T-cell (primary cell): ENCODE measurements at regions not wholly inside any gene's neighbourhood (a gene's known extent, or its start where the extent isn't known, plus 50 kb on each side); places are given as distances from the start of the nearest gene placed in this dataset.

Experiments
- ATAC-seq, 4 experiments: fragments of 200-7000 bp in 3 of 4; fragments of 150-1000 bp in 1 of 4; cut with Tn5 transposase; replicated peaks in 1 of 4; 1 replicate in 3 of 4; 2 replicates in 1 of 4; pipeline ENCODE4 v1.10.0; 2021; ENCODE audit warnings: moderate library complexity in 3 of 4, mild to moderate bottlenecking in 2 of 4, moderate number of reproducible peaks in 1 of 4
- CTCF ChIA-PET, 2 donors: fragments of 300-600 bp; sonication (Branson Sonifier 250); formaldehyde crosslinking; loops; one replicate each; lab custom pipeline; 2022; ENCODE audit warnings: antibody characterized with exemption in 2 of 2; lab: Charles Lee
- POLR2A ChIA-PET, 2 donors: fragments of 300-600 bp; sonication (Branson Sonifier 250); formaldehyde crosslinking; loops; one replicate each; lab custom pipeline; 2022; ENCODE audit warnings: antibody characterized with exemption in 2 of 2; lab: Charles Lee
- DNase-seq, 35 experiments: peaks; one replicate each; pipeline versions ENCODE4 v3.0.0 to v3.0.0-alpha.2; 2013 to 2023
- H3K27ac ChIP-seq: one replicate; pipeline ENCODE4 v1.5.1; 2013; ENCODE audit warnings: low read length
- H3K27me3 ChIP-seq, 2 experiments: replicated peaks in 1 of 2; 1 replicate in 1 of 2; 2 replicates in 1 of 2; pipeline versions ENCODE4 v1.6.1 to v1.7.0; 2013; ENCODE audit warnings: low read length in 1 of 2, mixed read lengths in 1 of 2; ENCODE audit not compliant: control insufficient read depth in 2 of 2, insufficient read depth in 2 of 2; ENCODE audit errors: extremely low read depth in 1 of 2
- H3K36me3 ChIP-seq, 2 donors: 1 replicate in 1 of 2; 2 replicates in 1 of 2; pipeline versions ENCODE4 v1.6.1 to v1.7.0; 2013; ENCODE audit warnings: low read length in 1 of 2; ENCODE audit not compliant: control insufficient read depth in 2 of 2, insufficient read depth in 1 of 2; ENCODE audit errors: extremely low read depth in 1 of 2
- H3K4me1 ChIP-seq, 2 experiments: 1 replicate in 1 of 2; 2 replicates in 1 of 2; pipeline versions ENCODE4 v1.6.1 to v1.7.0; 2013; ENCODE audit warnings: low read length in 2 of 2, mixed read lengths in 1 of 2; ENCODE audit not compliant: insufficient read depth in 2 of 2, control insufficient read depth in 1 of 2; ENCODE audit errors: extremely low read depth in 1 of 2
- H3K4me3 ChIP-seq, 2 donors: 1 replicate in 1 of 2; 2 replicates in 1 of 2; pipeline versions ENCODE4 v1.5.1 to v1.7.0; 2013; ENCODE audit warnings: mild to moderate bottlenecking in 2 of 2, low read length in 1 of 2, moderate library complexity in 1 of 2; ENCODE audit not compliant: control insufficient read depth in 1 of 2; ENCODE audit errors: extremely low read depth in 1 of 2
- H3K9me3 ChIP-seq: 2 replicates; pipeline ENCODE4 v1.7.0; 2013
- H3K27ac Mint-ChIP-seq, 2 donors: one replicate each; pipeline ENCODE4 v1.8.0; 2020 to 2021; ENCODE audit warnings: mild to moderate bottlenecking in 2 of 2, mixed read lengths in 2 of 2
- H3K27me3 Mint-ChIP-seq, 2 donors: one replicate each; pipeline ENCODE4 v1.8.0; 2021 to 2022; ENCODE audit warnings: mixed read lengths in 2 of 2
- H3K36me3 Mint-ChIP-seq: one replicate; pipeline ENCODE4 v1.8.0; 2021; ENCODE audit warnings: mixed read lengths
- H3K4me1 Mint-ChIP-seq, 3 donors: one replicate each; pipeline ENCODE4 v1.8.0; 2020 to 2022; ENCODE audit warnings: mixed read lengths in 3 of 3, mild to moderate bottlenecking in 1 of 3
- H3K4me3 Mint-ChIP-seq, 3 donors: one replicate each; pipeline ENCODE4 v1.8.0; 2020 to 2022; ENCODE audit warnings: mild to moderate bottlenecking in 3 of 3, mixed read lengths in 3 of 3, moderate library complexity in 3 of 3
- H3K9me3 Mint-ChIP-seq, 3 donors: one replicate each; pipeline ENCODE4 v1.8.0; 2020 to 2022; ENCODE audit warnings: mixed read lengths in 3 of 3
- WGBS: methylation state at CpG from one replicate; pipeline ENCODE4 v1.1.5; 2013; ENCODE audit warnings: missing lambda C conversion rate; ENCODE audit not compliant: insufficient coverage; 5-methylcytosine and 5-hydroxymethylcytosine counted together

- H3K27ac Mint-ChIP-seq, result no peak overlapping the region
- POLR2A ChIA-PET, result no interaction called here
- no peaks in the 10 kb centered on the region for H3K27me3 Mint-ChIP-seq
- no peaks in the 10 kb centered on the region for H3K4me1 ChIP-seq
- CTCF ChIA-PET, result no interaction called here
- H3K27ac ChIP-seq, result no peak overlapping the region
- H3K27me3 ChIP-seq, result no peaks in the 10 kb centered on the region
- ATAC-seq (no peak), DNase-seq (no peak)
- no peaks in the 10 kb centered on the region for H3K36me3 ChIP-seq
- H3K4me1 Mint-ChIP-seq, result no peaks in the 10 kb centered on the region
- H3K4me3 ChIP-seq, result no peak overlapping the region
- H3K36me3 Mint-ChIP-seq, result no peaks in the 10 kb centered on the region
- H3K9me3 ChIP-seq, result no peaks in the 10 kb centered on the region
- H3K9me3 Mint-ChIP-seq, result peaks cover 0 to 3% (median 2%) of the 10 kb centered on the region in 3 donors
- no peak overlapping the region for H3K4me3 Mint-ChIP-seq
- WGBS, result no CpG with 5 or more reads among the region's 2 CpGs
Measured at GRCh38 chr12:83476695-83477690, 790.3 kb downstream of the TMTC2 start.

GRCh38 chr12:83476006-83476405 lies 789.3 kb downstream of the TMTC2 start:
- Histone ChIP-seq H3K4me1 (no peaks in the 10 kb centered on the region), H3K36me3 (no peaks in the 10 kb centered on the region), H3K27me3 (no peaks in the 10 kb centered on the region), H3K9me3 (no peaks in the 10 kb centered on the region), H3K4me3 (no peak overlapping the region), H3K27ac (no peak overlapping the region)
- 100% methylated on average over 1 of the region's 1 CpG for WGBS
- no peaks in the 10 kb centered on the region for H3K36me3 Mint-ChIP-seq
- H3K27me3 Mint-ChIP-seq, result no peaks in the 10 kb centered on the region
- no peak overlapping the region for H3K27ac Mint-ChIP-seq
- ATAC-seq, result no peak
- peaks cover 0 to 3% (median 0%) of the 10 kb centered on the region in 3 donors for H3K9me3 Mint-ChIP-seq
- CTCF ChIA-PET, result no interaction called here
- DNase-seq, result no peak
- POLR2A ChIA-PET, result no interaction called here
- H3K4me1 Mint-ChIP-seq, result no peaks in the 10 kb centered on the region
- no peak overlapping the region for H3K4me3 Mint-ChIP-seq

DNA sequence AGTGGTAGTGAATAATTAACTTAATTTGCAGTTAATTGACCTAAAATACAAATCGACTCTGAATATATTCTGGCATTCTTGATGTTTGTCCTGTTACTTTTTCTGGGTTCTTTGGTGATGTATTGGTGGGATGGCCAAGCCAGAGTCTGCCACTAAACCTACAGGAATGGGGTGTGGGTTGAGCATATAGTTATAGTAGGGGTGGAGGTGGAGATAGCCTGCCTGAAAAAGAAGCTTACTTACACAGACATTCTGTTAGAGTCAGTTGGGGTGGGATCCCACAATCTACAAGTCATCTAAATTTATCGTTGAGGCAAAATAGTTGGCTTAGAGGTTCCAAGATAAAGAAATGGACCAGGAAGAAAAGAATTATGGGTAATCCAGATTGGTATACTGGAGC lies 787.7 kb downstream of the TMTC2 start:
- no peak overlapping the region for H3K27ac ChIP-seq
- Mint-ChIP-seq H3K4me3 (no peak overlapping the region), H3K9me3 (peaks cover 0 to 4% (median 3%) of the 10 kb centered on the region in 3 donors), H3K27me3 (no peaks in the 10 kb centered on the region), H3K36me3 (no peaks in the 10 kb centered on the region), H3K27ac (no peak overlapping the region), H3K4me1 (no peaks in the 10 kb centered on the region)
- ATAC-seq, result no peak
- ChIA-PET CTCF (no interaction called here), POLR2A (no interaction called here)
- H3K9me3 ChIP-seq, result no peaks in the 10 kb centered on the region
- H3K4me1 ChIP-seq, result no peaks in the 10 kb centered on the region
- H3K27me3 ChIP-seq, result no peaks in the 10 kb centered on the region
- WGBS, result no CpG with 5 or more reads among the region's 2 CpGs
- no peaks in the 10 kb centered on the region for H3K36me3 ChIP-seq
- no peak for DNase-seq
- H3K4me3 ChIP-seq, result no peak overlapping the region

DNA sequence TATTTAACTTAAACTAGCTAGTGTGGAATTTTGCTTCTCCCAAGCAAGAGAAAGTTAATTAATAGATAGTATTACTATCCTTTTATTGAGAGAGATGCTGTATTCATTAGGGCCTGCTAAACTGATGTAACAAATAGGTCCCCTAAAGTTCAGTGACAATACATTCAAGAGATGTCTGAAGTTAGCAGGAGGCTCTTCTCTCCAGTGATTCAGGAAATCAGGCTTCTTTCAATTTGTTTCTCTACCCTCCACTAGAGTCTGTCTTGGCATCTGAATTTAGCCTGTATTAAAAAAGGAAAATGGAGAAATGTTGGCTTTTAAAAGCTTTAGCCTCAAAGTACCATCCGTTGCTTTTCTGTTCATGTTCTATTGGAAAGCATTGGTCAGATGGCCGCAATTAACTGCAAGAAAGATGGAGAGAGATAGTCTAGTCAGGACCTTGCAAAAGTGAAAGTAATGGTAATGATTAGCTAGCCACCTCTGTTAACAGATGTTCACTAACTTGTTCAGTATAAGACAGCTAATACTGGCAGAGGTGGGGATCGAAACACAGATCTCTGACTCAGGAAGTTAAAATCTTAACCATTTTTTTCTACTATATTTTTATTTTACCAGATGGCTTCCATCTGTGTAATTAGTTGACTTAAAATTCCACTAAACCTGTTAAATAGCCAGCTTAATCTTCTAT lies 786.8 kb downstream of the TMTC2 start:
- ChIA-PET CTCF (interaction anchor here in 1 of 2 donors (0.6 kb wide), 1 partner anchor 30 kb away, joined by 3 read pairs; no protein-coding TSS in a partner anchor), POLR2A (no interaction called here)
- no peaks in the 10 kb centered on the region for H3K9me3 ChIP-seq
- no peak overlapping the region for H3K4me3 ChIP-seq
- Mint-ChIP-seq H3K27me3 (no peaks in the 10 kb centered on the region), H3K4me3 (no peak overlapping the region), H3K9me3 (peaks cover 0 to 4% (median 3%) of the 10 kb centered on the region in 3 donors), H3K4me1 (no peaks in the 10 kb centered on the region), H3K27ac (no peak overlapping the region), H3K36me3 (no peaks in the 10 kb centered on the region)
- WGBS, result 82% methylated on average over 2 of the region's 3 CpGs
- H3K27me3 ChIP-seq, result no peaks in the 10 kb centered on the region
- no peak overlapping the region for H3K27ac ChIP-seq
- DNase-seq (no peak), ATAC-seq (no peak)
- H3K36me3 ChIP-seq, result no peaks in the 10 kb centered on the region
- no peaks in the 10 kb centered on the region for H3K4me1 ChIP-seq

DNA sequence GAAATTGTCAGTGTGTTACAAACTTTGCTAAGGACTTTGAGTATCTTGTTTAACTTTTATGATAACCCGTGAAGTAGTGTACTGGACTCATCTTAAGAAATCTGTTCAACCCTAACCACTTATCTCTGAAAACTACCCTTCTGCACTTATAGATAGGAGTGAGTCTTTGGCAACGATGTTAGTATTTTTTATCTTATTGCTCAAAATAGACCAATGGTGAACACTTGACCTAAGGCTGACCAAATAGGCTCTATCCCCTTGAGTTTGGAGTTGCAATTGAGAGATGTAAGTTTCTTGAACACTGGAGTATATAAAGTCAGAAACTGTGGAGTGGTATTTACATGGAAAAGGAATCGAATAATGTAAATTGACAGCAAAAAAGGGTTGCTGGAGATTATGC lies 786.1 kb downstream of the TMTC2 start:
- no peak for ATAC-seq
- no peaks in the 10 kb centered on the region for H3K36me3 ChIP-seq
- H3K4me1 ChIP-seq, result no peaks in the 10 kb centered on the region
- H3K27me3 Mint-ChIP-seq, result no peaks in the 10 kb centered on the region
- H3K9me3 ChIP-seq, result no peaks in the 10 kb centered on the region
- no peak overlapping the region for H3K4me3 Mint-ChIP-seq
- H3K27ac Mint-ChIP-seq, result no peak overlapping the region
- no peak for DNase-seq
- no peak overlapping the region for H3K27ac ChIP-seq
- ChIA-PET POLR2A (no interaction called here), CTCF (no interaction called here)
- H3K4me3 ChIP-seq, result no peak overlapping the region
- no peaks in the 10 kb centered on the region for H3K27me3 ChIP-seq
- peaks cover 0 to 4% (median 3%) of the 10 kb centered on the region in 3 donors for H3K9me3 Mint-ChIP-seq
- no peaks in the 10 kb centered on the region for H3K36me3 Mint-ChIP-seq
- 100% methylated on average over 1 of the region's 3 CpGs for WGBS
- H3K4me1 Mint-ChIP-seq, result no peaks in the 10 kb centered on the region

DNA sequence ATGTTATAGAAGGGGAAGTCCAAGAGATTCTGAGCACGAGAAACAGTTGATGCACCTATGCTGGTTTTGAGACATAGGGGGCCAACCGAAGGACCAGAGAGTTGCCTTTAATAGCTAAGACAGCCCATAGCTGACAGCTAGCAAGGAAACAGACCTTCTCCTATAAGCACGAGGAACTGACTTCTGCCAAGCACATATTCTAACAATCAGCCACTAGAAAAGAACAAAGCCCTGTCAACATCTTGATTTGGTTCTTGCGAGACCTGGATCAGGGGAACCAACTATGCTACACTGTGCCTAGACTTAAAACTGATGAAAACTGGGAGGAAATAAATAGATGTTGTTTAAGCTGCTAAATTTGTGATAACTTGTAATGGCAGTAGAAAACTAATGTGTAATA lies 785.6 kb downstream of the TMTC2 start:
- Mint-ChIP-seq H3K4me3 (no peak overlapping the region), H3K27me3 (no peaks in the 10 kb centered on the region), H3K9me3 (peaks cover 0 to 4% (median 3%) of the 10 kb centered on the region in 3 donors), H3K36me3 (no peaks in the 10 kb centered on the region), H3K27ac (no peak overlapping the region), H3K4me1 (no peaks in the 10 kb centered on the region)
- Histone ChIP-seq H3K27ac (no peak overlapping the region), H3K9me3 (no peaks in the 10 kb centered on the region), H3K36me3 (no peaks in the 10 kb centered on the region), H3K4me3 (no peak overlapping the region), H3K4me1 (no peaks in the 10 kb centered on the region), H3K27me3 (no peaks in the 10 kb centered on the region)
- no peak for ATAC-seq
- POLR2A ChIA-PET, result no interaction called here
- CTCF ChIA-PET, result no interaction called here
- WGBS, result 47% methylated on average over 3 of the region's 4 CpGs
- DNase-seq, result no peak
